ENCODE measurements at regions not wholly inside any gene's neighbourhood (a gene's known extent, or its start where the extent isn't known, plus 50 kb on each side); places are given as distances from the start of the nearest gene placed in this dataset.

DNA sequence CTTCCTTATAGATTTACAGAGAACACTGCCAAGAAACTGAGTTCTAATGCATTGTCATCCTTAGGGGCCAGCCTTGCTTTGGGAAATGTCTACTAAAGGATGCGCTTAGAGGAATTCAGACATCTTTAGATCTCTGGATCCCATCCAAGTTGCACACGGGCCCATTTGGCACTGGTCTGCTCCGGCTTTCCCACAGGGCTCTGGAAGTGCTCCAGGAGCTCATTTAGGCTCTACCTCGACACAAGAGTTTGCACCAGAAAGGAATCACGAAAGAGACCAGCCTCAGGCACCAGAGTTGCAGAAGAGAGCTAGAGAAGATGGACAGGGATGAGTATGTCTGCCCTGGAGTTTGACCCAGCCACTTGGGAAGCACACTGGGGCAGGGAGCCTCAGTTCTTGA, 150.1 kb upstream of the TMEM72 start:
- H3K4me1 ChIP-seq (ENCODE audit: control insufficient read depth, low read length) = no peaks in the 10 kb centered on the region
- TF ChIP-seq, protein P1, sequence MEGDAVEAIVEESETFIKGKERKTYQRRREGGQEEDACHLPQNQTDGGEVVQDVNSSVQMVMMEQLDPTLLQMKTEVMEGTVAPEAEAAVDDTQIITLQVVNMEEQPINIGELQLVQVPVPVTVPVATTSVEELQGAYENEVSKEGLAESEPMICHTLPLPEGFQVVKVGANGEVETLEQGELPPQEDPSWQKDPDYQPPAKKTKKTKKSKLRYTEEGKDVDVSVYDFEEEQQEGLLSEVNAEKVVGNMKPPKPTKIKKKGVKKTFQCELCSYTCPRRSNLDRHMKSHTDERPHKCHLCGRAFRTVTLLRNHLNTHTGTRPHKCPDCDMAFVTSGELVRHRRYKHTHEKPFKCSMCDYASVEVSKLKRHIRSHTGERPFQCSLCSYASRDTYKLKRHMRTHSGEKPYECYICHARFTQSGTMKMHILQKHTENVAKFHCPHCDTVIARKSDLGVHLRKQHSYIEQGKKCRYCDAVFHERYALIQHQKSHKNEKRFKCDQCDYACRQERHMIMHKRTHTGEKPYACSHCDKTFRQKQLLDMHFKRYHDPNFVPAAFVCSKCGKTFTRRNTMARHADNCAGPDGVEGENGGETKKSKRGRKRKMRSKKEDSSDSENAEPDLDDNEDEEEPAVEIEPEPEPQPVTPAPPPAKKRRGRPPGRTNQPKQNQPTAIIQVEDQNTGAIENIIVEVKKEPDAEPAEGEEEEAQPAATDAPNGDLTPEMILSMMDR (IDR thresholded peaks at IDR 0.05; ENCODE audit: low read depth, low read length, poor library complexity, severe bottlenecking) = no peak
- no peak for TF ChIP-seq EZH2phosphoT487 (IDR thresholded peaks at IDR 0.05; ENCODE audit: borderline replicate concordance, low read length)
- no peak overlapping the region for H3K27ac ChIP-seq (ENCODE audit: low read depth, low read length)
- H3K9me2 ChIP-seq (replicated peaks; ENCODE audit: control insufficient read depth, low read length) = no peaks in the 10 kb centered on the region
- no peak overlapping the region for H3K4me2 ChIP-seq (ENCODE audit: low read length)
- no peaks in the 10 kb centered on the region for H3K9me3 ChIP-seq (ENCODE audit: control insufficient read depth, insufficient read depth, low read length)
- H4K20me1 ChIP-seq (ENCODE audit: control insufficient read depth, insufficient read depth, low read depth, low read length) = no peaks in the 10 kb centered on the region
- H3K4me3 ChIP-seq (ENCODE audit: low read length) = no peak overlapping the region
- H3K27me3 ChIP-seq (ENCODE audit: control insufficient read depth, low read length) = no peaks in the 10 kb centered on the region
- no peaks in the 10 kb centered on the region for H3F3A ChIP-seq (ENCODE audit: control insufficient read depth, insufficient read depth)
- H3K79me2 ChIP-seq (ENCODE audit: control insufficient read depth, low read length) = no peaks in the 10 kb centered on the region
- H3K36me3 ChIP-seq (ENCODE audit: control insufficient read depth, low read length) = no peaks in the 10 kb centered on the region

DNA sequence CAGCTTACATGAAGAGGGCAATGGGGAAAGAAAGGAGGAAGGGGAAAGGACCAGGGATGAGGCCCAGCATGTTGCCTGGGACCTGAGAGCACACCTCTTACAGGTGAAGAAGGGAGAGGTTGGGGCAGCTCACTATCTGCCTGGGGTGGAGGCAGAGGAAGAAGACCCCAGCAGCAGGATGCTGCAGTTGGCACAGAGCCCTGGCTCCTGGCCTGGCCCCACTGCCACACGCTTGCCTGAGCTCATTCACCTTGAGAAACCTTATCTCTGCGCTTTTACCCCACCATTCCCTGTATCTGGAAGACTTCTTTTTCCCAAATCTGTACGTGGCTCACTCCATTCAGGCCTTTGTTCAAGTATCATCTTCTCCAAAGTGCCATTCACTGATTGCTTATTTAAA, 147.8 kb upstream of the TMEM72 start:
- Histone ChIP-seq H3F3A (ENCODE audit: control insufficient read depth, insufficient read depth) (no peaks in the 10 kb centered on the region), H3K9me2 (replicated peaks; ENCODE audit: control insufficient read depth, low read length) (no peaks in the 10 kb centered on the region), H3K4me1 (ENCODE audit: control insufficient read depth, low read length) (no peaks in the 10 kb centered on the region), H3K9me3 (ENCODE audit: control insufficient read depth, insufficient read depth, low read length) (no peaks in the 10 kb centered on the region), H3K4me3 (ENCODE audit: low read length) (no peak overlapping the region), H3K27me3 (ENCODE audit: control insufficient read depth, low read length) (no peaks in the 10 kb centered on the region), H3K4me2 (ENCODE audit: low read length) (no peak overlapping the region), H3K79me2 (ENCODE audit: control insufficient read depth, low read length) (no peaks in the 10 kb centered on the region), H3K36me3 (ENCODE audit: control insufficient read depth, low read length) (no peaks in the 10 kb centered on the region), H3K27ac (ENCODE audit: low read depth, low read length) (no peak overlapping the region), H4K20me1 (ENCODE audit: control insufficient read depth, insufficient read depth, low read depth, low read length) (no peaks in the 10 kb centered on the region)
- no peak for TF ChIP-seq EZH2phosphoT487 (IDR thresholded peaks at IDR 0.05; ENCODE audit: borderline replicate concordance, low read length)
- TF ChIP-seq, protein P1 (IDR thresholded peaks at IDR 0.05; ENCODE audit: low read depth, low read length, poor library complexity, severe bottlenecking) = no peak

DNA sequence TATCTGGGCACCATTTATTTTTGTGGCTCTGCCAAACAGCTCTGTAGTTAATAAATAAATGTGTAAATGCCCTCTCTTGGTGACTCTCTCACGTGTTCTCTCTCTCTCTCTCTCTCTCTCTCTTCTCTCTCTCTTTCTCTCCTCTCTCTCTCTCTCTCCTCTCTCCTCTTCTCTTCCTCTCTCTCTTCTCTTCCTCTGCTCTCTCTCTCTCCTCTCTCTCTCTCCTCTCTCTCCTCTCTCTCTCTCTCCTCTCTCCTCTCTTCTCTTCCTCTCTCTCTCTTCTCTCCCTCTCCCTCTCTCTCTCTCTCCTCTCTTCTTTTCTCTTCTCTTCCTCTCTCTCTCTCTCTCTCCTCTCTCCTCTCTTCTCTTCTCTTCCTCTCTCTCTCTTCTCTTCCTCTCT, 145.8 kb upstream of the TMEM72 start:
- Histone ChIP-seq H3K27me3 (ENCODE audit: control insufficient read depth, low read length) (no peaks in the 10 kb centered on the region), H3K9me3 (ENCODE audit: control insufficient read depth, insufficient read depth, low read length) (no peaks in the 10 kb centered on the region), H3F3A (ENCODE audit: control insufficient read depth, insufficient read depth) (no peaks in the 10 kb centered on the region), H3K79me2 (ENCODE audit: control insufficient read depth, low read length) (no peaks in the 10 kb centered on the region), H3K36me3 (ENCODE audit: control insufficient read depth, low read length) (no peaks in the 10 kb centered on the region), H4K20me1 (ENCODE audit: control insufficient read depth, insufficient read depth, low read depth, low read length) (no peaks in the 10 kb centered on the region), H3K9me2 (replicated peaks; ENCODE audit: control insufficient read depth, low read length) (no peaks in the 10 kb centered on the region), H3K4me1 (ENCODE audit: control insufficient read depth, low read length) (no peaks in the 10 kb centered on the region), H3K4me2 (ENCODE audit: low read length) (no peak overlapping the region), H3K27ac (ENCODE audit: low read depth, low read length) (no peak overlapping the region), H3K4me3 (ENCODE audit: low read length) (no peak overlapping the region)
- TF ChIP-seq EZH2phosphoT487 (IDR thresholded peaks at IDR 0.05; ENCODE audit: borderline replicate concordance, low read length) = no peak
- TF ChIP-seq, protein P1 (IDR thresholded peaks at IDR 0.05; ENCODE audit: low read depth, low read length, poor library complexity, severe bottlenecking) = no peak

DNA sequence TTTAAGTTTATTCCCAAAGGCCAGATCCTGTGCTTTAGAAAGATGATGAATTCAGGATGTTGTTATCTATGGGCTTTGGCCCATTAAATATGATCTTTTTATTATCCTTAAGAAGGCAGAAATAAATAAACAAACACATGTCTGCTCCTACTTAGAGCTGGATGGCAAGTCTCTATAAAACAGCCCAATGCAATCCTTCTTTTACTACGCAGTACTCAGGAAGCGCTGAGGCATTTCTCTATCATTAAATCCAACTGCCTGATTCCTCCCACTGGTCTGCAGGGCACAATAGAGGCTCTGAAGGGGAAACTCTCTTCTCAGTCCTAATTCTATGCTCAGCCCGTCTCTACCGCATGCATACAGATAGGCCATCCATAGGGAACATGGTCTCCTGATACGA, 144.5 kb upstream of the TMEM72 start:
- TF ChIP-seq EZH2phosphoT487 (IDR thresholded peaks at IDR 0.05; ENCODE audit: borderline replicate concordance, low read length) = no peak
- TF ChIP-seq, protein P1 (IDR thresholded peaks at IDR 0.05; ENCODE audit: low read depth, low read length, poor library complexity, severe bottlenecking) = no peak
- no peaks in the 10 kb centered on the region for H3K9me3 ChIP-seq (ENCODE audit: control insufficient read depth, insufficient read depth, low read length)
- H3K79me2 ChIP-seq (ENCODE audit: control insufficient read depth, low read length) = no peaks in the 10 kb centered on the region
- no peaks in the 10 kb centered on the region for H3F3A ChIP-seq (ENCODE audit: control insufficient read depth, insufficient read depth)
- no peak overlapping the region for H3K4me3 ChIP-seq (ENCODE audit: low read length)
- H3K4me1 ChIP-seq (ENCODE audit: control insufficient read depth, low read length) = no peaks in the 10 kb centered on the region
- no peaks in the 10 kb centered on the region for H4K20me1 ChIP-seq (ENCODE audit: control insufficient read depth, insufficient read depth, low read depth, low read length)
- no peak overlapping the region for H3K27ac ChIP-seq (ENCODE audit: low read depth, low read length)
- H3K36me3 ChIP-seq (ENCODE audit: control insufficient read depth, low read length) = no peaks in the 10 kb centered on the region
- no peaks in the 10 kb centered on the region for H3K27me3 ChIP-seq (ENCODE audit: control insufficient read depth, low read length)
- H3K9me2 ChIP-seq (replicated peaks; ENCODE audit: control insufficient read depth, low read length) = no peaks in the 10 kb centered on the region
- H3K4me2 ChIP-seq (ENCODE audit: low read length) = no peak overlapping the region

All from DOHH2 (cell line).